HG02973 (cell line): ENCODE measurements at regions not wholly inside any gene's neighbourhood (a gene's known extent, or its start where the extent isn't known, plus 50 kb on each side); places are given as distances from the start of the nearest gene placed in this dataset.
"Not testable (repeated sequence)": the region's sequence is repeated elsewhere in the genome, so short reads cannot be mapped to it uniquely, and the experiment has no call there.

Experiments
- ATAC-seq: cut with Tn5 transposase; IDR thresholded peaks from one replicate; pipeline ENCODE4 v1.9.1; 2021; ENCODE audit warnings: moderate library complexity; ENCODE audit not compliant: unreplicated experiment

DNA sequence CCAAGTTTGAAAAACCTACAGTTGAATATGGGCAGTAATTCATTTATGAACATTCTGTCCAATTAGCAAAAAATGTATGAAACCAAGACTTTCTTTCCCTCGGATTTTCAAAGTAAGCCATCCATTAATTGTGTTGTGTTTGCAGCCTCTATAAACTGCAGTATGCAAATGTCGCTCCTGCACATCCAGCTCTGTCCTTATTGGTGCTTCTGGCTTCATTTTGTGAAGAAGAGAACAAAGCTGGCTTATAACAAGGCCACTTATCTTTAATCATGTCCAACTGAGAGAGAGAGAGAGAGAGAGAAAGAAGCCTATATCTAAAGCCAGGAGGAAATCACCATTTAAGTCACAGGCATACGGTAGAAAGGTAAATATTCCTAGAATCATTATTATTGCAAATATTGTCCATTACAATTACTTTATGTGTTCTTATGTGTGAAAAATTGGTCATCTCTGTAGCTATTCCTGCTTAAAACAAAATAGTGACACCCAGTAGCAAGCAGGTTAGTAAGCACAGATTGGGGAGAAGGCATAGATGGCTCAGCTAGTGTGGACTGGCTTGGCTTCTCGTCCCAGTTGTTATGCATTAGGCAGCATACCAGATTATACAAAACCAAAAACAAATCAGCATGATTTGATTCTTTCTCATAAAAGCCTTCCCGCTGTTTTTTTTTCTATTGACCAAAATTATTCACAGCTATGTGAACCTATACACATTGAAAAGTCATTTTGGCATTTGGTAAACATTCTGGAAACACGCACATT lies 726.4 kb upstream of the SOX11 start:
- no peak for ATAC-seq

DNA sequence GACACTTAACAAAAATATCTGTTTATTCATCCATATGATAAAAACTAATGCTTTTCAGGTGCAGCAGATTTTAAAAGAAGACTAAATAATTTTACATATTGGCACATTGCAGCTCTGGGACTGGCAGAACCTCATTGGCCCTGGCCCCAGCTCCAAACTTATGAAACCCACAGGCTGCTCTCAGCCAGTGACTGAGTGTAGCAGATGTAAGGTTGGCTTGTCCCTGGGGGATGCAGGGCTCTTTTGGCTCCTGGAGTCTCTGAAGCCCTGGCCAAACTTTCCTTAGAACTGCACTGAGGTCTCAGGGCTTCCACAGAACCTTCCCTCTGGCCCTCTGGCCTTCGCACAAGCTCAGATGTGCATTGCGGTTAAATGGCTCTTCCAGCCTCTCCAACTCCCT lies 725.0 kb upstream of the SOX11 start:
- ATAC-seq, result no peak

DNA sequence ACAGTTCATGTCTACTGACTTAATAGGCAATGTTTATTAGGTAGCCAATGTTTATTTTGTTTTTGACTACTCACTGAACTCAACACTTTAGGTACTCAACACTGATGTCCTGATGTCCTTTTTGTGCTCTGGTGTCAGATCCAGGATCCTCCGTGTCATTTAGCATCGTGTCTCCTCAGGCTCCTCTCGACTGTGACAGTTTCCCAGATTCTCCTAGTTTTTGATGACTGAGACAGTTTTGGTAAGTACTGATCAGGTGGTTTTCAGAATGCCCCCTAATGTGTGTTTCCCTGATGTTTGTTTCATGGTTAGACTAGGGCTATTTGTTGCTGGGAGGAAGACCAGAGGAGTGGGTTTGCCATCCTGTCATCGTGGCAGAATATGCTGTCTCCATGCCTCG lies 719.7 kb upstream of the SOX11 start:
- ATAC-seq, result no peak

DNA sequence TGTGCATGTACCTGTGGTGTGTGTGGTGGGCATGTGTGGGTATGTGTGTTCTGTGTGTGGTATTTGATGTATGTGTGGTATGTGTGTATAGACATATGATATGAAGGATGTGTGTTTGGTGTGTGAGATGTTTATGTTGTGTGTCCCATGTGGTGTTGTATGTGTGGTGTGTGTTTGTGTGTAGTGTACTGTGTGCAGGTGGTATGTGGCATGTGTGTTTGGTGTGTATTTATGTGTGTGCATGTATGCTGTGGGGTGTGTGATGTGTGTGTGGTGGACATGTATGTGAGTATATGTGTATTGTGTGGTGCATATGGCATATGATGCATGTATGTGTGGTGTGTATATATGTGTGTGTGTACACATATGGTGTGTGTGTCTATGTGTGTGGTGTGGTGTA lies 718.8 kb upstream of the SOX11 start:
- ATAC-seq, result no peak

DNA sequence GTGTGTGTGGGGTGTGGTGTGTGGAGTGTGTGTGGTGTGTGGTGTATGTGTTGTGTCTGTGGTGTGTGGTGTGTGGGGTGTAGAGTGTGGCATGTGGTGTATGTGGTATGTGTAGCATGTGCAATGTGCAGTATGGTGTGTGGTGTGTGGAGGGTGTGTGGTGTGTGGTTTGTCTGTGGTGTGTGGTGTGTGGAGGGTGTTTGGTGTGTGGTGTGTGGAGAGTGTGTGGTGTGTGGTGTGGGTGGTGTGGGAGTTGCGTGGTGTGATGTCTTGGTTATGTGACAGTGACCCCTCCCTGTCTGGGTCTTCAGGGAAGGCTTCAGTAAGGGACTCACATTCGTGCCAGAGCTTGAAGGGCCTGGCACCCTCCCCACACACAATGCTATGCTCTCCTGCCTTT lies 718.2 kb upstream of the SOX11 start:
- no peak for ATAC-seq

DNA sequence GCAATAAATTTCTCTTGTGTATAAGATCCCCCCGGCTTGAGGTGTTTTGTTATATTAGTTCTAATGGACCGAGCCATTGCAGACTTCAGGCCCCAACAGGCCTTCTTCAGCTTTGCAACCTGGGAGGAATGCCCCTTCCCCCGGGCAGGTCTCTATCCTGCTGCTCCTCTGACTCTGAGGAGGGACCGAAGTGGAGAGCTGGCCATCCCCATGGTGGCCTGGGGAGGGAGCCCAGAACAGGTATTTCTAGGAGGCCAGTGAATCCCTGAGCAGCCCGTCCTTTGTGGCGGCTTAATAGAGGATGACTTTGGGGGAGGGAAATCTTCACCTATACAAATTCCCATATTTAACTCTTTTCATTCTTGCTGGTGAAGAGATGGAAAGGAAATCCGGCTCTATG lies 715.8 kb upstream of the SOX11 start:
- ATAC-seq, result no peak

DNA sequence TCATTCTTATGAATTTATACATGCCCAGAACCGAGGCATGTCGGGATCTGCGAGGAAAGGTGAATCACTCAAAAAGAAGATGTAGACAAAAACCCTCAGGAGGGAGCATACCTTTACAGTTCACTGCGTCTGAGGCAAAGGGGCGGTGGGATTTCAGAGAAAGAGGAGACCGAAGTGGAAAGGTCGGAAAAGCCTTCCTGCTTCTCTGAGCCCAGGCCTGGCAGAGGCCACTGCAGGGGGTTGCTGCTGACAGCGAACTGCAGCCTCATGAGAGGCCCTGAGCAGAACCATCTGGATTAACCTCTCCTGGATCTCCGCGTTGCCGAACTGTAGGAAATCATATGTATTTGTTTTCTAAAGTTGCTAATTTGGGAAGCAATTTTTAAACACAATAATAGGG lies 713.1 kb upstream of the SOX11 start:
- ATAC-seq, result no peak

DNA sequence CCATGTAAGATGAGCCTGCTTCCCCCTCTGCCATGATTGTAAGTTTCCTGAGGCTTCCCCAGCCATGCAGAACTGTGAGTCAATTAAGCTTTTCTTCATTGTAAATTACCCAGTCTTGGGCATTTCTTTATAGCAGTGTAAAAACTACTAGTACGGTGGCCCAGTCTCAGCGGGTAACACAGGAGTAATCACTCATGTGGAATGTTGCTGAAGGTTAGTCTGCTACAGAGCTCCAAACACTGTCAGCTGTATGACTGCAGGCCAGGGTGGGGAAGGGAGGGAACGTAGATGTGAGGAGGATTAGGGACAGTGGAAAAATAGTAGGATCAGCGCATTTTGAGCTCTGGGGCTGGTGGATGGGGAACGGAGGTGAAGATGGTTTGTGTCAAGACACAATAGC lies 711.2 kb upstream of the SOX11 start:
- no peak for ATAC-seq

DNA sequence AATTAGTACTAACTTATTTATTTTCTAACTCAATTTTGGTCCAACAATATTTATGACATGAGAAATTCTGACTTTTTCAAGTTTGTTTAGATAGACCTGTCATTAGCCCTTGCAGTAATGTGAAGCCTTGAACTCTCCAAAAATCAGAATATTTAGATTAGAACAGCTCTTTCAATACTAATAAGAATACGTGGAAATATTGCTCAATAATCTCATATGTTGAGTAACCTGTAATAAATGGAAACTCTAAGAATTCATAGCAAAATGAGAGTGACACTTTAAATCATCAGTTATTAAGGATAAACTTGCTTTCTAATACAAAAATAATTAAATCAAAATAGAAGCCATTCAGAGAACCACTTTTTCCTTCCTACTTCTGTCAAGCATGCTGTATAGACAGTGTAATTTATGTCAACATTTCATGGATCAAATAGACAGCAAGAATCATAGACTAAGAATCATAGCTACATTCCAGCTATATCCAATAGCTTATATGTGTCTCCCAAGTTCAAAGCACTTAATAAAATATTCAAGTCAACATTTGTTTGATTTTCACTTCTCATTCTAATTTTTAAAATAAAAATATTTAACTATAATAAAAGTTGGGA lies 710.3 kb upstream of the SOX11 start:
- no peak for ATAC-seq

DNA sequence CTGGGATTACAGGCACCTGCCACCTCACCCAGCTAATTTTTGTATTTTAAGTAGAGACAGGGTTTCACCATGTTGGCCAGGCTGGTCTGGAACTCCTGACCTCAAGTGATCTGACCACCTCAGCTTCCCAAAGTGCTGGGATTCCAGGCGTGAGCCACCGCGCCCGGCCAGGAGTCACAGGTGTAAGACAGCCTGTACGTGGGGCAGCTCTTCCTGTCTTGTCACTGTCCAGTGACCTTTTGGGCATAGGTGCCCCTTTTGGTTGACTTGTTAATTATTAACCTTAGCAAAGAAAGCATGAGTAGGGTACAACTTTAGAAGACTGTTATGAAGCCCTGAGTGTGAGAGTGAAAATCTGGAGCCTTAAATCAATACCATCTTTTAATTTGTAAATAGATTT lies 703.7 kb upstream of the SOX11 start:
- ATAC-seq, result not testable (repeated sequence)

DNA sequence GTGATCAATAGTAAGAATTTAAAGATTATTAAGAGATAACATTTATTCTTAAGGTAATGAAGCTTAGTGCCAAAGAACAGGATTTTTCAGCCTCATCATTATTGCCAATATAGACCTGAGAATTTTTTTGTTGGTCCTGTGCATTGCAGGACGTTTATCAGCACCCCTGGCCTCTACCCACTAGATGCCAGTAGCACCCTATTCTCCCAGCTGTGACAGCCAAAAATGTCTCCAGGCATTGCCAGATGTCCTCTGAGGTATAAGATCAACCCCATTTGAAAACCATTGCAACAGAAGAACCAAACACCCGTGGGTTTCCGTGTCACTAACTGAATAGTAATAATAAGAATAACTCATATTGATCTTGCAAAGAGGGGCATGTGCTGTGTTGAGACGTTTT lies 700.0 kb upstream of the SOX11 start:
- ATAC-seq, result no peak

DNA sequence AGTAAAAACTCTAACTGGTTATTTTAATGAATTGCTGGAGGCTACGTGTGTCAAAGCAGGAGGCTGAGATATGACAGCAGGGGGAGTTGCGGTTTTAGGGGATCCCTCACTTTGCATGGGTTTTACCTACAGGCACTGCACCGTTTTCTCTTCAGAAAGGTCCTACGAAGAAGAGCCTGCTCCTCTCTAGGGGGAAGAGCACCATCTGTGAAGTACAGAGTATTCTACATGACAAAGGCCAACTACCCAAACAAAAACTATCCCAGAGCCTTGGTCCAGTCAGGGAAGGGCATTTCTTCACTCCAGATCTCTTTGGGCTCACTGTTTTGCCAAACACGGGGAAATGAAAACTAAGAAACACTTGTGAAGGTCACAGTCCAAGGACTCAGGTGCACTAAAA lies 696.7 kb upstream of the SOX11 start:
- ATAC-seq, result no peak

DNA sequence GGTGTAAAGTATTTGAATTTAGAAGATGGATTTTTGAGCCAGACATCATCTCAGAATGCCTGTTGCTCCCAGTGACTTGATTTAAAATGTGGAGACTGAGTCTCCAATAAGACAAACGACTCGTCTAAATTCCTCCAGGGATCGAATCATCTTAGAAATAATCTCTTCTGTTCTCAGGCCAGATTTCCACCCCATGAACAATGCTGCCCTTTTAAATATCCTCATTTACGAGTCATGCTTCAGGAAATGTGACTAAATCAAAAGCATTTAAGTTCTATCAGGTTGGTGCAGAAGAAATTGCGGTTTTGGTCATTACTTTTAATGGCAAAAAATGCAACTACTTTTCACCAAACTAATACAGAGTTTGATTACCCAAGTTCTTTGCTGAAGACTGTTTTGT lies 684.6 kb upstream of the SOX11 start:
- no peak for ATAC-seq

DNA sequence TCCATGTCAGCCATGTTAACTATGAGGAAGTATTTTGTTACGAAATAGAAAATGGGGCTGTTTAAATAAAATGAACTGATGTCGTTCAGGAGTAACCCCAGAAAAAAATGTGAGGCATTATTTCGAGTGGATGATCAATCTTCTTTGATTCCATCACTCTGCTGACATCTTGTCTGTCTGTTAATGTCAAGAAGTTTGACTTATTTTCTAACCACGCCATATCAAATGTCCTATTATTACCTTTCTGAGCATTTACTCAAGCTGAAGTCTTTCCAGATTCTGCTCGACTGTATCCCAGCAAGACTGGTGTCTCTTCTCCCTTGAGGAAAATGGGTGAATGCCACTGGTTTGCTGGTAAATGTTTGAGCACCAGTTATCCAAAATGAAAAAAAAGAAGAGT lies 672.9 kb upstream of the SOX11 start:
- ATAC-seq, result no peak

DNA sequence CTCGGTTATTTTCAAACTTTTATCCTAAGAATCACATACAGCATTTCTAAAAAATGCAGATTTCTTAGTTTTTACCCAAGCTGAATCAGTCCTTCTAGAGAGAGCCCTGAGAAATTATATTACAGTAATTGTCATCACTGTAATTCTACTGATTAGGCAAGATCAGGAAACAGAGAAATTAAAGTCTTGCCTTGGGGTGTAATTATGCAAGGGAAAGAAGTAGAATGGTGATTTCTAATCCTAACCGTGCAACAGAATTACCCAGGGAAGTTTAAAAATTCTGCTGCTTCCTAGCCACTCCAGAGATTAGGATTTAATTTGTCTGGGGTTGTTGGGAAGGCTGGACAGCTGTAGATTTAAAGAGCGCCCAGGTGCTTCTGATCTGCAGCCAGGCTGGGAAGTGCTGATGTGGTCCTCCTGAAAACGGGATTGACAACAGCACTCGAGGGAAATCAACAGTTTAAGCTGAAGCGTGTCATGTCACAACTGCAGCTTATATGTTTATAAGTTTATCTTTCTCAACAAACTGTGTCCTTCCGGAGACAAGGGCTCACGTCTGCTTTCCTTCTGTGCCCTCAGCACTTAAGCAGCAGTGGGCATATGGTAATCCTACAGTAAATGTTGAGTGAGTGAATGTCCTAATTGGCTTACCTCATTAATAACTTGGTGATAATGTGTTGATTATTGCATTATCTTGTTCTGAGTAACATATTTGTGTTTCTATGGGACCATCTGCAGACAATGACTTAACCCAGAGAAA lies 671.9 kb upstream of the SOX11 start:
- ATAC-seq, result no peak

DNA sequence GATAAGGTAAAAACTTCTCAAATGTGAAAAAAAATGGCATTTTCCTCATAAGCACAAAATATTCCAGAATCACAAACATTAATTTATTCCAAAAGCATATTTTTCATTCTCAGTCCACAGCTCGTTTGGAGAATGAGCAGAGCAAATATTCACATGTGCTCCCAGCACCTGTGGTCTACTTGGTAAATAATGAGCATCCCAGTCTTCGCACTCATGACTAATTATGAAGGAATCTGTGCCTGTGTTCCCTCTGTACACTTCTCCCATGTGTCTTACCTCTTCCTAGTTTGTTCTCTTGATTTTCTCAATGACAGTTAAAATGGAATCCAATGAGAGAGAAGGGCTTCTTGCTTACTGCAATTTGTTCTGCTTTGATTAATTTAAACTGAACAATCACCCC lies 671.0 kb upstream of the SOX11 start:
- no peak for ATAC-seq

DNA sequence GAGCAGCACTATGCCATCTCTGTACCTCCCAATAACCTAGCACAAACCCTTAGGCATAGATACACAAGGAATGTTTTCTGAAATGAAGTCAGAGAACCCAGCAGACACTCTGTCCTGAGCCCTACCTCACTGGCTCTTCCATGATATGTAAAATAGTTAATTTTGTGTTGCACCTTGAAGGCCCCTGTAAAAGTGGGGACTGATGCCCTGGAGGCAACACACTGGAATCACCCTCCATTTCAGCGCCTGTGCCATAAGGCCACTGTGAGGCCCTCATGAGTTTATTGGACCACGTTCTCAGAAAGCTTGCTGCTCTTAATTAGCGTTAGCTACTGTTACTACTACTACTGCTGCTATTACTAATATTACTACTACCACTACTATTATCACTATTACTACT lies 670.1 kb upstream of the SOX11 start:
- ATAC-seq, result no peak

DNA sequence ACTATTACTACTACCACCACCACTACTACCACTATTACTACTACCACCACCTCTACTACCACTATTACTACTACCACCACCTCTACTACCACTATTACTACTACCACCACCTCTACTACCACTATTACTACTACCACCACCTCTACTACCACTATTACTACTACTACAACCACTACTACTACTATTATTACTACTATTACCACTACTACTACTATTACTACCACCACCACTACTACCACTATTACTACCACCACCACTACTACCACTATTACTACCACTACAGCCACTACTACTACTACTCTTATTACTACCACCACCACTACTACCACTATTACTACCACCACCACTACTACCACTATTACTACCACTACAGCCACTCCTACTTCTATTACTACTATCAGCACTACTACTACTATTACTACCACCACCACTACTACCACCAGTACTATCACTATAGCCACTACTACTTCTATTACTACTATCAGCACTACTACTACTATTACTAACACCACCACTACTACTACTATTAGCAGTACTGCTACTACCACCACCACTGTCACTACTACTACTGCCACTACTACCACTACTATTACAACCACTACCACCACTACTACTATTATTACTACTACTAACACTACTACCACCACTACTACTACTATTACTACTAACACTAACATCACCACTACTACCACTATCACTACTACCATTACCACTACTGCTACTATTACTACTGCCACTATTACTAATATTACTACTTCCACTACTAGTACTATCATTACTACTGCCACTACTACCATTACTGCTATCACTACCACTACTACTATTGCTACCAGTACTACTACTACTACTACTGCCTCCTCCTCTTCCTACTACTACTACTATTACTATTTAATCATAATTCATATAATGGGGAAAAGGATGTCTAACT lies 669.2 kb upstream of the SOX11 start:
- not testable (repeated sequence) for ATAC-seq

DNA sequence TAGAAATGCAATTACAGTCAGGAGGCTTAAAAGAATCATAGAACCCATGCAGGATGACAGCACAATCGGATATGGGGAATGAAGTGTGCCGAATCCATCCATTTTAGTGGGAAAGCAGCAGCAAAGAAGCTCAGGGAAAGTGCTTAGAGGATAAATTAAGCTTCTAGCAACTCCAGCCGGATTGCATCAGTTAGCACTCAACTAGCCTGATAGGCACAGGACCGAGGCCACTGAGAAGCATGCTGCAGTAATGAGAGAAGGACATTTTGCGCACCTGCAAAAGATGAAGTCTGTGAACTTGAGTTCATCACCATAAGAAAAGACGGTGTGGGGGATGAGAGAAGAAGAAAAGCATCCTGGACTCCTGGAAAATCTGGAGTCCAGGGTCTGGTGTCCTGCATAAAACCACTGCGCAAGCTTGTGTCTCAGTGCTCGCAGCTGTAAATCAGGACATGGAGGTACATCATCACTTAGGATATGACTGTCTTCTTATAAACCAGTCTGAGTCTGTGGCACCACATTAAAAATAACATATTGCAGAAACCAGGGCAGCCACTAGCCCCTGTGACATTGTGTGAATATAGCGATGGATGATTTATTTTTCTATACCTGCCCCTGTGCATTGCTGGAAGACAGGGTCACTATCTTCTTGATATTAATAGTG lies 665.5 kb upstream of the SOX11 start:
- no peak for ATAC-seq

DNA sequence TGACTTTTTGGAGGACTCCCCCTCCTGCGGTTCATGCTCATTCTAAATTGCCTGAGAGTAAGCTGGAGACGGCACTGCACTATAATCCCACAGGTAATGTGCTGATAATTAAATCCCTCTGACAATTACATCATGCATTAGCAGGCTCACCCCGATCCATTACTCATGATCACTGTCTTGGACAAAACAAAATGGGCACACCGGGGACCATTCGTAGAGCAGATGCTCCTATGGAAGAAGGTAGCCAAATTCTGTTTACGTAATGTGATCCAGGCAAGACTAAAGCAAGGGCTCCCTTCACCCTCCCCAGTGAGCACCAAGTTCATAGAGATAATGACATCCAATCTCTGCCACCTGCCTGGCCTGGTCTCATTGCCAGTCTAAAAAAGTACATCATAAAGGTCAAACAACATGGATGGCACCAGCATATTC lies 657.1 kb upstream of the SOX11 start:
- no peak for ATAC-seq

DNA sequence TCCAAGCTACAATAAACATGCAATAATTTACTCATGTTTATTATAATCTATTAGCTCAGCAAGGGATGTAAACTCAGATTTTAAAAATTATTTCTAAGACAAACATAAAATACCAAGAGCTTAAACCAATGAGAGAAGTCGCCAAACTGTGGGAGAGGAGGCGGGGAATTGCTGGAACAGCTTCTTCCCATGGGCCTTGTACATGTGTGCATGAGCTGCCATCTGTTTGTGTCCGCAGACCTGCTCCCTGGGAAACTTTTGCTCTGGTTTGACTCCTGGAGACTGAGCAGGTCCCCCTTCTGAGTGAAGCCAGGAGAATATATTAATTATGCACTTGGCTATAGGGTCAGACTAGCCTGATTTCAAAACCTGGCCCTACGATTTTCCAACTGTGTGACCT lies 655.9 kb upstream of the SOX11 start:
- no peak for ATAC-seq
